Natural killer cell (primary cell): ENCODE measurements at regions not wholly inside any gene's neighbourhood (a gene's known extent, or its start where the extent isn't known, plus 50 kb on each side); places are given as distances from the start of the nearest gene placed in this dataset.

Experiments
- ATAC-seq, 3 donors: fragments of 150-1000 bp in 2 of 3; fragments of 200-7000 bp in 1 of 3; cut with Tn5 transposase; 1 replicate in 1 of 3; 2 replicates in 2 of 3; pipeline ENCODE4 v1.10.0; 2021; ENCODE audit warnings: mild to moderate bottlenecking in 2 of 3, moderate library complexity in 2 of 3
- DNase-seq, 2 donors: peaks; one replicate each; pipeline versions ENCODE4 v3.0.0 to v3.0.0-alpha.2; 2013 to 2021; ENCODE audit warnings: mixed read lengths in 1 of 2
- H3K27ac ChIP-seq: one replicate; pipeline ENCODE4 v1.5.1; 2013; ENCODE audit warnings: mild to moderate bottlenecking, low read length
- H3K27me3 ChIP-seq: one replicate; pipeline ENCODE4 v1.6.1; 2013; ENCODE audit warnings: low read length; ENCODE audit not compliant: control insufficient read depth, insufficient read depth
- H3K36me3 ChIP-seq: one replicate; pipeline ENCODE4 v1.6.1; 2013; ENCODE audit warnings: low read length; ENCODE audit not compliant: control insufficient read depth, insufficient read depth
- H3K4me1 ChIP-seq: one replicate; pipeline ENCODE4 v1.6.1; 2013; ENCODE audit warnings: low read length; ENCODE audit not compliant: control insufficient read depth, insufficient read depth
- H3K4me3 ChIP-seq: one replicate; pipeline ENCODE4 v1.5.1; 2013; ENCODE audit warnings: low read length
- H3K9me3 ChIP-seq: one replicate; pipeline ENCODE4 v1.6.1; 2013; ENCODE audit warnings: low read length; ENCODE audit not compliant: control insufficient read depth, insufficient read depth
- H3K27ac Mint-ChIP-seq, 2 donors: one replicate each; pipeline ENCODE4 v1.8.0; 2022; ENCODE audit warnings: mild to moderate bottlenecking in 2 of 2, mixed read lengths in 2 of 2, moderate library complexity in 1 of 2
- H3K27me3 Mint-ChIP-seq, 2 donors: one replicate each; pipeline ENCODE4 v1.8.0; 2022; ENCODE audit warnings: low read depth in 2 of 2, mixed read lengths in 2 of 2
- H3K36me3 Mint-ChIP-seq: one replicate; pipeline ENCODE4 v1.8.0; 2022; ENCODE audit warnings: mixed read lengths
- H3K4me1 Mint-ChIP-seq, 2 donors: one replicate each; pipeline ENCODE4 v1.8.0; 2022; ENCODE audit warnings: mixed read lengths in 2 of 2
- H3K4me3 Mint-ChIP-seq: one replicate; pipeline ENCODE4 v1.8.0; 2022; ENCODE audit warnings: mild to moderate bottlenecking, moderate library complexity, mixed read lengths
- H3K9me3 Mint-ChIP-seq, 2 donors: one replicate each; pipeline ENCODE4 v1.8.0; 2022; ENCODE audit warnings: mixed read lengths in 2 of 2
- CTCF ChIP-seq: fragments of 200-600 bp; IDR thresholded peaks from one replicate; pipeline ENCODE4 v1.8.0; 2022; ENCODE audit warnings: antibody characterized with exemption
- WGBS: methylation state at CpG from one replicate; pipeline ENCODE4 v1.1.7; 2013; ENCODE audit warnings: missing lambda C conversion rate; ENCODE audit not compliant: insufficient coverage; 5-methylcytosine and 5-hydroxymethylcytosine counted together
- intact Hi-C: fragments of 100-400 bp; cut with micrococcal nuclease; formaldehyde crosslinking; loops from one replicate; pipeline ENCODE4 v1.14.2; 2022

- Mint-ChIP-seq H3K9me3 (no peaks in the 10 kb centered on the region), H3K36me3 (no peaks in the 10 kb centered on the region), H3K27ac (no peak overlapping the region), H3K4me3 (no peak overlapping the region), H3K4me1 (no peaks in the 10 kb centered on the region), H3K27me3 (no peaks in the 10 kb centered on the region)
- DNase-seq (no peak), ATAC-seq (no peak)
- no peak for TF ChIP-seq CTCF
- Histone ChIP-seq H3K9me3 (no peaks in the 10 kb centered on the region), H3K4me1 (no peaks in the 10 kb centered on the region), H3K27me3 (no peaks in the 10 kb centered on the region), H3K4me3 (no peak overlapping the region), H3K27ac (no peak overlapping the region), H3K36me3 (no peaks in the 10 kb centered on the region)
- intact Hi-C loops = no loop called here
- WGBS = 85% methylated on average over 3 of the region's 5 CpGs
Observed at GRCh38 chr7:125551008-125551407, 621.4 kb upstream of the POT1 start.

GRCh38 chr7:125547505-125547904 lies 617.9 kb upstream of the POT1 start:
- H3K27me3 ChIP-seq = no peaks in the 10 kb centered on the region
- Mint-ChIP-seq H3K36me3 (no peaks in the 10 kb centered on the region), H3K4me3 (no peak overlapping the region), H3K27me3 (no peaks in the 10 kb centered on the region), H3K4me1 (no peaks in the 10 kb centered on the region), H3K9me3 (no peaks in the 10 kb centered on the region), H3K27ac (no peak overlapping the region)
- intact Hi-C loops = no loop called here
- H3K27ac ChIP-seq = no peak overlapping the region
- 86% methylated on average over 2 of the region's 2 CpGs for WGBS
- H3K36me3 ChIP-seq = no peaks in the 10 kb centered on the region
- ATAC-seq (no peak), DNase-seq (no peak)
- H3K4me3 ChIP-seq = no peak overlapping the region
- H3K4me1 ChIP-seq = no peaks in the 10 kb centered on the region
- no peaks in the 10 kb centered on the region for H3K9me3 ChIP-seq
- no peak for TF ChIP-seq CTCF

- H3K9me3 Mint-ChIP-seq = no peaks in the 10 kb centered on the region
- WGBS = 91% methylated on average over 1 of the region's 1 CpG
- H3K4me3 Mint-ChIP-seq = no peak overlapping the region
- intact Hi-C loops = no loop called here
- no peaks in the 10 kb centered on the region for H3K36me3 Mint-ChIP-seq
- Histone ChIP-seq H3K36me3 (no peaks in the 10 kb centered on the region), H3K4me1 (no peaks in the 10 kb centered on the region), H3K27me3 (no peaks in the 10 kb centered on the region), H3K4me3 (no peak overlapping the region), H3K27ac (no peak overlapping the region), H3K9me3 (no peaks in the 10 kb centered on the region)
- no peak overlapping the region for H3K27ac Mint-ChIP-seq
- no peak for ATAC-seq
- H3K4me1 Mint-ChIP-seq = no peaks in the 10 kb centered on the region
- no peak for DNase-seq
- TF ChIP-seq CTCF = no peak
- H3K27me3 Mint-ChIP-seq = no peaks in the 10 kb centered on the region
Observed at GRCh38 chr7:125530553-125530952, 600.9 kb upstream of the POT1 start.

- H3K4me3 ChIP-seq = no peak overlapping the region
- H3K36me3 Mint-ChIP-seq = no peaks in the 10 kb centered on the region
- 63% methylated on average over 1 of the region's 1 CpG for WGBS
Observed at GRCh38 chr7:125529249-125529648, 599.6 kb upstream of the POT1 start.

More at GRCh38 chr7:125529249-125529648, 599.6 kb upstream of the POT1 start:
- Mint-ChIP-seq H3K4me3 (no peak overlapping the region), H3K27me3 (no peaks in the 10 kb centered on the region), H3K27ac (no peak overlapping the region), H3K9me3 (no peaks in the 10 kb centered on the region), H3K4me1 (no peaks in the 10 kb centered on the region)
- H3K9me3 ChIP-seq = peaks cover 3% of the 10 kb centered on the region
- H3K27ac ChIP-seq = no peak overlapping the region
- ATAC-seq (no peak), DNase-seq (no peak)
- no peak for TF ChIP-seq CTCF
- no peaks in the 10 kb centered on the region for H3K4me1 ChIP-seq
- intact Hi-C loops = no loop called here
- no peaks in the 10 kb centered on the region for H3K36me3 ChIP-seq
- no peaks in the 10 kb centered on the region for H3K27me3 ChIP-seq
